ENCODE measurements at regions not wholly inside any gene's neighbourhood (a gene's known extent, or its start where the extent isn't known, plus 50 kb on each side); places are given as distances from the start of the nearest gene placed in this dataset.
A peak's percentile ranks its signal among the peaks of the same experiment; 100 is the strongest.

DNA sequence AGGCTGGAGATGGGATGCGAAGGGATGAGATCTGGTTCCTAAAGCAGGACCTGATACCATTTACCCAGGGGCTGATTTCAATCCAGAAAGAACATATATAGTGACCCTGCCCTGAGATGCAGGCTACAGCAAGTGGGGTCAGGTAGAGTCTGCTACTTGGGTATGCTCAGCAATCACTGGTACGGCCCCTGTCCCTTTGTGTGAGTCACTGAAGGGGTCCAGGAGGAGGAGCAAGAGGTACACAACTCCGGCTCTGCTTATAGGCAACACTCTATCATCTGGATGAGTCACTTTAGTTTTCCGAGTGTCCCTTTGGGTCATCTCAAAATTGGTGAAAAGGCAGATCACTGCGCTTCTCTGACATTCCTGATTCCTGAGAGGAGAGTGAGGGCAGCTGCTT, 79.6 kb upstream of the SORCS1 start:
- Histone ChIP-seq H2BK12ac (ENCODE audit: low read depth, low read length) (no peak overlapping the region), H3K23ac (ENCODE audit: insufficient read length) (no peak overlapping the region), H3K4me2 (ENCODE audit: insufficient read depth in 1 of 2, low read depth in 2 of 2, low read length in 2 of 2) (no peak overlapping the region), H3K14ac (ENCODE audit: insufficient read length) (no peak overlapping the region), H3K4me1 (replicated peaks in 1 of 4; ENCODE audit: control insufficient read depth in 3 of 4, insufficient read depth in 4 of 4, low read length in 3 of 4) (no peaks in the 10 kb centered on the region), H2BK120ac (replicated peaks; ENCODE audit: low read depth, low read length) (no peak overlapping the region), H3K9me3 (ENCODE audit: insufficient read depth in 2 of 2, low read depth in 1 of 2, low read length in 1 of 2) (no peaks in the 10 kb centered on the region), H3K56ac (replicated peaks; ENCODE audit: insufficient read length, low read depth, low read length) (no peak overlapping the region), H3K23me2 (ENCODE audit: low read depth, low read length) (no peaks in the 10 kb centered on the region), H4K20me1 (replicated peaks in 1 of 2; ENCODE audit: control insufficient read depth in 1 of 2, insufficient read depth in 2 of 2, low read length in 2 of 2) (no peaks in the 10 kb centered on the region), H4K8ac (ENCODE audit: extremely low read depth, insufficient read depth, low read length) (0 out of 2 replicates have a peak overlapping the region, but pooled peaks have one; percentile 25), H2AFZ (ENCODE audit: low read length) (peak overlapping the region; percentile 33; the same call in 1 of the 2 replicates), H4K91ac (replicated peaks; ENCODE audit: insufficient read length, low read length) (no peak overlapping the region), H3K4ac (replicated peaks; ENCODE audit: insufficient read length, low read depth, low read length) (no peak overlapping the region), H3K9ac (replicated peaks in 1 of 4; ENCODE audit: extremely low read depth in 1 of 4, low read depth in 3 of 4, low read length in 3 of 4) (no peak overlapping the region), H3K79me1 (ENCODE audit: low read depth, low read length) (no peaks in the 10 kb centered on the region), H3K4me3 (ENCODE audit: extremely low read depth in 1 of 4, insufficient read depth in 2 of 4, low read depth in 3 of 4, low read length in 4 of 4) (no peak overlapping the region), H3K36me3 (ENCODE audit: control insufficient read depth in 2 of 4, insufficient read depth in 4 of 4, low read length in 3 of 4) (no peaks in the 10 kb centered on the region), H4K5ac (ENCODE audit: insufficient read length, low read depth, low read length) (no peak overlapping the region), H2BK5ac (ENCODE audit: low read depth, low read length) (no peak overlapping the region), H2BK20ac (ENCODE audit: low read length) (no peak overlapping the region), H3K79me2 (ENCODE audit: control insufficient read depth in 1 of 2, insufficient read depth in 2 of 2, low read length in 2 of 2) (no peaks in the 10 kb centered on the region), H3K18ac (ENCODE audit: extremely low read depth, low read length) (no peak overlapping the region), H2AK5ac (ENCODE audit: low read depth, low read length) (no peak overlapping the region), H3K27me3 (replicated peaks in 1 of 4; ENCODE audit: control insufficient read depth in 3 of 4, extremely low read depth in 1 of 4, insufficient read depth in 3 of 4, low read length in 3 of 4) (no peaks in the 10 kb centered on the region), H2BK15ac (ENCODE audit: low read length) (no peak overlapping the region), H3K27ac (ENCODE audit: low read depth, low read length) (no peak overlapping the region)
- FAIRE-seq (no peak), DNase-seq (ENCODE audit: low read depth in 1 of 2, low spot score in 2 of 2) (no peak)
- no peak for TF ChIP-seq SP2 (IDR thresholded peaks at IDR 0.05; ENCODE audit: low read length)
- no peak for TF ChIP-seq SP1 (IDR thresholded peaks at IDR 0.05; ENCODE audit: low read depth, low read length)
- 0 out of 4 replicates have a peak, but pooled peaks of 1 of the 2 experiments have one; percentile 4 for TF ChIP-seq RAD21 (IDR thresholded peaks at IDR 0.05 in 1 of 2, conservative IDR thresholded peaks at IDR 0.05 in 1 of 2; ENCODE audit: low read depth in 2 of 2, low read length in 2 of 2)
- no peak for TF ChIP-seq SUZ12 (IDR thresholded peaks at IDR 0.05; ENCODE audit: low read length)
- ChIA-PET POLR2A (ENCODE audit: partially characterized antibody) (no interaction called here), CTCF (ENCODE audit: partially characterized antibody) (interaction anchor here (0.6 kb wide), 1 partner anchor 353 kb away, joined by 3 read pairs; no protein-coding TSS in a partner anchor)
- 91% methylated on average over 5 of the region's 5 CpGs; no CpG with 5 or more reads in 1 of the 2 experiments for WGBS, 2 experiments (ENCODE audit: extremely low coverage in 1 of 2, insufficient coverage in 1 of 2, insufficient read length in 1 of 2, insufficient replicate concordance in 2 of 2, low coverage in 1 of 2, low lambda C conversion rate in 2 of 2, missing lambda C conversion rate in 1 of 2)
